ENCODE measurements at regions not wholly inside any gene's neighbourhood (a gene's known extent, or its start where the extent isn't known, plus 50 kb on each side); places are given as distances from the start of the nearest gene placed in this dataset.

DNA sequence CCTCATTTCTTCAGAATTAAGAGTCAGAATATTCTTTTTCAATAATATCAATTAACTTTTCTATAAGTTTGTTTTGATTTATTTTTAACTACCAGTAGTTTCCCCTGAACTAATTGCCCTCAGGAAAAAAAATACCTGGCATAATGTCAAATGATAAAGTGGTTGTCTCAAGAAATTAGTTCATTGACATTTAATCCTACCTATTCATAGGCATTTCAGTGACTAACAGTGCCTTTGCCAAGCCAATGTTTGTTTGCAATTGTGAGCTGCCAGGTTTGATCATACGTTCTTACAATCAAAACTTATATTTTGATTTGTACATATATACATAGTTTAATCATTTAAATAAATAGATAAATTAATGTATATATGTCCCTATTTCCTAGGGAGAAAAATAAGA is 267.3 kb upstream of the MC4R start:
- TF ChIP-seq ZFP3 (CRISPR knock-in tag; IDR thresholded peaks at IDR 0.05) (no peak), RARB (CRISPR knock-in tag; IDR thresholded peaks at IDR 0.05) (no peak), ARNTL (CRISPR knock-in tag; IDR thresholded peaks at IDR 0.05; ENCODE audit: borderline replicate concordance, low read depth) (no peak), PPARA (CRISPR knock-in tag; IDR thresholded peaks at IDR 0.05; ENCODE audit: borderline replicate concordance) (no peak), BACH2 (CRISPR knock-in tag; IDR thresholded peaks at IDR 0.05; ENCODE audit: borderline replicate concordance) (no peak), GLIS3 (CRISPR knock-in tag; IDR thresholded peaks at IDR 0.05) (no peak)

Data from SK-N-SH treated with all-trans-retinoic acid at 6 μM for 48 hours (cell line).